ENCODE measurements at regions not wholly inside any gene's neighbourhood (a gene's known extent, or its start where the extent isn't known, plus 50 kb on each side); places are given as distances from the start of the nearest gene placed in this dataset.

DNA sequence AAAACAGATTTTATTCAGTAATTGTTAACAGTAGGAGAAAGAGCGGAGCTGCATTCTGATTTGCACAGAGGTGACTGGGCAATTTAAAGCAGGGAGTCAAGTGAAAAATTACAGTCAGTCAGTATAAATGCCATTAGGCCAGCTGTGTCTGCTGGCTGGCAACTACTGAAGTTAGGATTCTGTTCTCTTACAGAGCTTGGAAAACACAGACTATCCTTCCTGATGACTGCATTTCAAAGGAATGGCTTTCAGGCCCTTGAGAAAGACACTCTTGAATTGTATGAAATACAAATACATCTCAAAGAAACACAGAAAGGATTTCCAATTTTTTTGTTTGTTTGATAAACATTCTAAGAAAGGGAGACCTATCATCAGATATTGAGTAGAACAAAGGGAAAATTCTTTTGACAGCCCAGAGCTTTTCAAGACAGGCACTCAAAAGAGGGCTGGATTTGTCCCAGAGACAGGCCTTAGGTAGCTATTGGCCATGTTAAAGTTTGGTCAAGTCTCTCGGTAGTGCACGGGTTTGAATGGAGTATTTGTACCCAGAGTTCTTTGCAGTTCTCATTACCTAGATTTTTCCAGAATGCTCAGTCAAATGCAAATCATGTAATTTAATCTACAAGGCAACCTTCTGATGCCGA is 551.2 kb upstream of the CCDC54 start:
- Histone ChIP-seq H3K27me3 (ENCODE audit: insufficient read depth, poor library complexity, severe bottlenecking) (no peaks in the 10 kb centered on the region), H3K27ac (replicated peaks) (no peak overlapping the region), H3K4me3 (replicated peaks; ENCODE audit: insufficient read depth, low read length) (no peak overlapping the region)
- TF ChIP-seq POLR2AphosphoS5 (IDR thresholded peaks at IDR 0.05; ENCODE audit: low read depth) (no peak), GABPA (IDR thresholded peaks at IDR 0.05; ENCODE audit: low read depth) (no peak), SPI1 (IDR thresholded peaks at IDR 0.05; ENCODE audit: borderline replicate concordance, low read depth) (no peak)
- TF ChIP-seq, protein P1, sequence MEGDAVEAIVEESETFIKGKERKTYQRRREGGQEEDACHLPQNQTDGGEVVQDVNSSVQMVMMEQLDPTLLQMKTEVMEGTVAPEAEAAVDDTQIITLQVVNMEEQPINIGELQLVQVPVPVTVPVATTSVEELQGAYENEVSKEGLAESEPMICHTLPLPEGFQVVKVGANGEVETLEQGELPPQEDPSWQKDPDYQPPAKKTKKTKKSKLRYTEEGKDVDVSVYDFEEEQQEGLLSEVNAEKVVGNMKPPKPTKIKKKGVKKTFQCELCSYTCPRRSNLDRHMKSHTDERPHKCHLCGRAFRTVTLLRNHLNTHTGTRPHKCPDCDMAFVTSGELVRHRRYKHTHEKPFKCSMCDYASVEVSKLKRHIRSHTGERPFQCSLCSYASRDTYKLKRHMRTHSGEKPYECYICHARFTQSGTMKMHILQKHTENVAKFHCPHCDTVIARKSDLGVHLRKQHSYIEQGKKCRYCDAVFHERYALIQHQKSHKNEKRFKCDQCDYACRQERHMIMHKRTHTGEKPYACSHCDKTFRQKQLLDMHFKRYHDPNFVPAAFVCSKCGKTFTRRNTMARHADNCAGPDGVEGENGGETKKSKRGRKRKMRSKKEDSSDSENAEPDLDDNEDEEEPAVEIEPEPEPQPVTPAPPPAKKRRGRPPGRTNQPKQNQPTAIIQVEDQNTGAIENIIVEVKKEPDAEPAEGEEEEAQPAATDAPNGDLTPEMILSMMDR (IDR thresholded peaks at IDR 0.05; ENCODE audit: insufficient read depth, low read length), result no peak
- TF ChIP-seq, protein P2, sequence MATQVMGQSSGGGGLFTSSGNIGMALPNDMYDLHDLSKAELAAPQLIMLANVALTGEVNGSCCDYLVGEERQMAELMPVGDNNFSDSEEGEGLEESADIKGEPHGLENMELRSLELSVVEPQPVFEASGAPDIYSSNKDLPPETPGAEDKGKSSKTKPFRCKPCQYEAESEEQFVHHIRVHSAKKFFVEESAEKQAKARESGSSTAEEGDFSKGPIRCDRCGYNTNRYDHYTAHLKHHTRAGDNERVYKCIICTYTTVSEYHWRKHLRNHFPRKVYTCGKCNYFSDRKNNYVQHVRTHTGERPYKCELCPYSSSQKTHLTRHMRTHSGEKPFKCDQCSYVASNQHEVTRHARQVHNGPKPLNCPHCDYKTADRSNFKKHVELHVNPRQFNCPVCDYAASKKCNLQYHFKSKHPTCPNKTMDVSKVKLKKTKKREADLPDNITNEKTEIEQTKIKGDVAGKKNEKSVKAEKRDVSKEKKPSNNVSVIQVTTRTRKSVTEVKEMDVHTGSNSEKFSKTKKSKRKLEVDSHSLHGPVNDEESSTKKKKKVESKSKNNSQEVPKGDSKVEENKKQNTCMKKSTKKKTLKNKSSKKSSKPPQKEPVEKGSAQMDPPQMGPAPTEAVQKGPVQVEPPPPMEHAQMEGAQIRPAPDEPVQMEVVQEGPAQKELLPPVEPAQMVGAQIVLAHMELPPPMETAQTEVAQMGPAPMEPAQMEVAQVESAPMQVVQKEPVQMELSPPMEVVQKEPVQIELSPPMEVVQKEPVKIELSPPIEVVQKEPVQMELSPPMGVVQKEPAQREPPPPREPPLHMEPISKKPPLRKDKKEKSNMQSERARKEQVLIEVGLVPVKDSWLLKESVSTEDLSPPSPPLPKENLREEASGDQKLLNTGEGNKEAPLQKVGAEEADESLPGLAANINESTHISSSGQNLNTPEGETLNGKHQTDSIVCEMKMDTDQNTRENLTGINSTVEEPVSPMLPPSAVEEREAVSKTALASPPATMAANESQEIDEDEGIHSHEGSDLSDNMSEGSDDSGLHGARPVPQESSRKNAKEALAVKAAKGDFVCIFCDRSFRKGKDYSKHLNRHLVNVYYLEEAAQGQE (IDR thresholded peaks at IDR 0.05; ENCODE audit: insufficient replicate concordance, low read depth), result no peak
- DNase-seq (ENCODE audit: low read depth in 1 of 2, low spot score in 1 of 2), result no peak

DNA sequence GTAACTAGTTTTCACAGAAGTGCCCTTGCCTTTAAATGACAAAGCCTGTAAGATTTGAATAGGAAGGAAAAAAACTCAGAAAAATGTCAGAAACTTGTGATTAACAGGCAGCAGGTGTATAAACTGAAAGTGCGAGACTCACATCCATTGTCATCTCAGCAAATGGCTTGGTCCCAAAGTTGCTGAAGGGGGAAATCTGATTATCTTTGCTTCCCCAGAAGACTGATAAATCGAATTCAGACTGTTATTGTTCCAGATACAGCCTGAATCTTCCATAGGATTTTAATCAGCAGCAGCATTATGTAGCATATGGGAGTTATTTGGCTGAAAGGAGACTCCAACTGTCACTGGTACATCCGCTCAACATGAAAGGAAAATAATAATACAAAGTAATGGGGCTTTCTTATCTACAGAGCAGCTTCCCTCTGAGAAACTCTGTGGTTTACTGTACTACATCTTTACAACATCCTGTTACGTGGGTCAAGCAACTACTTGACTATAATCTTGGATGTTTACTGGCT is 550.4 kb upstream of the CCDC54 start:
- H3K27ac ChIP-seq (replicated peaks), result no peak overlapping the region
- no peak for DNase-seq (ENCODE audit: low read depth in 1 of 2, low spot score in 1 of 2)
- TF ChIP-seq SPI1 (IDR thresholded peaks at IDR 0.05; ENCODE audit: borderline replicate concordance, low read depth) (no peak), GABPA (IDR thresholded peaks at IDR 0.05; ENCODE audit: low read depth) (no peak), POLR2AphosphoS5 (IDR thresholded peaks at IDR 0.05; ENCODE audit: low read depth) (no peak)
- TF ChIP-seq, protein P2 (IDR thresholded peaks at IDR 0.05; ENCODE audit: insufficient replicate concordance, low read depth), result no peak
- TF ChIP-seq, protein P1 (IDR thresholded peaks at IDR 0.05; ENCODE audit: insufficient read depth, low read length), result no peak
- no peak overlapping the region for H3K4me3 ChIP-seq (replicated peaks; ENCODE audit: insufficient read depth, low read length)
- H3K27me3 ChIP-seq (ENCODE audit: insufficient read depth, poor library complexity, severe bottlenecking), result no peaks in the 10 kb centered on the region

DNA sequence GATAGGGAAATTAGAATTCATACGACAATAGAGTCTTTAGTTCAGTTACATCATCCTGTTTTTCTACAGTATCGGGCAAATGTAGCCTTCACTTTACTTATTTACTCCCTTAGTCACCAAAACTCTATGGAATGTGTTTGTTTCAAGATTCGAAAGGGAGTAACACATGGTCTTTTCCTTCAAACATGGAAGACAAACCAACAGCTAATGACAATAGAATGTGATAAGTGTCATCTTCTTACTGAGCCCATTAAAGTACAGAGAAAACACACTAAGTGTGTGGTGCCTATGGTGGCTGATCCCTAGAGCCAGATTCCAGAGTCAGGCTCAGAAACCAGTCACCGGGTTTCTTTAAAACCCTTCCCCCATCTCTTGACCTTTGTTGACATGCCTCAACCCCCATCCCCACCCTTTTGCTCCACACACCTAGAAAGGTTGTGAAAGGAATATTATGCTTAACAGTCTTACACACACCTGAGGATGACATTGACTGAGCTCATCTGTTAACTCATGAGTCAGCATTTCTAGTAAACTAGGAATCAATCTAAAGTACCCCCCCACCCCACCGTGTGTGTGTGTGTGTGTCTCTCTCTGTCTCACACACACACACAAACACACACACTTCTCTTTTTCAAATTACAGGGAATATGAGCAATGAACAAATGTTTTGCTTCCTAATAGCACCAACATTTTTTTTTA is 549.6 kb upstream of the CCDC54 start:
- Histone ChIP-seq H3K27ac (replicated peaks) (no peak overlapping the region), H3K4me3 (replicated peaks; ENCODE audit: insufficient read depth, low read length) (no peak overlapping the region), H3K27me3 (ENCODE audit: insufficient read depth, poor library complexity, severe bottlenecking) (no peaks in the 10 kb centered on the region)
- TF ChIP-seq POLR2AphosphoS5 (IDR thresholded peaks at IDR 0.05; ENCODE audit: low read depth) (no peak), SPI1 (IDR thresholded peaks at IDR 0.05; ENCODE audit: borderline replicate concordance, low read depth) (no peak), GABPA (IDR thresholded peaks at IDR 0.05; ENCODE audit: low read depth) (no peak)
- TF ChIP-seq, protein P1 (IDR thresholded peaks at IDR 0.05; ENCODE audit: insufficient read depth, low read length), result no peak
- TF ChIP-seq, protein P2 (IDR thresholded peaks at IDR 0.05; ENCODE audit: insufficient replicate concordance, low read depth), result no peak
- DNase-seq (ENCODE audit: low read depth in 1 of 2, low spot score in 1 of 2), result no peak

All from HL-60 (cell line).